Spleen (tissue), 11 donors: ENCODE measurements at regions not wholly inside any gene's neighbourhood (a gene's known extent, or its start where the extent isn't known, plus 50 kb on each side); places are given as distances from the start of the nearest gene placed in this dataset.

Experiments
- DNase-seq: peaks from one replicate; pipeline ENCODE4 v3.0.0-alpha.2; 2020
- H3K27ac ChIP-seq, 8 donors: fragments of 200-600 bp; sonication (generic) in 7 of 8; 1 replicate in 4 of 8; 2 replicates in 4 of 8; pipeline versions ENCODE4 v1.5.0 to v1.8.0; 2016 to 2021; ENCODE audit warnings: inconsistent platforms in 4 of 8, mild to moderate bottlenecking in 4 of 8, moderate library complexity in 1 of 8
- H3K27me3 ChIP-seq, 7 donors: fragments of 200-600 bp; sonication (generic) in 6 of 7; replicated peaks in 1 of 7; 1 replicate in 4 of 7; 2 replicates in 3 of 7; pipeline versions ENCODE4 v1.5.0 to v1.8.0; 2016 to 2021; ENCODE audit warnings: inconsistent platforms in 3 of 7, mild to moderate bottlenecking in 1 of 7
- H3K36me3 ChIP-seq, 6 donors: fragments of 200-600 bp; sonication (generic) in 5 of 6; 1 replicate in 4 of 6; 2 replicates in 2 of 6; pipeline versions ENCODE4 v1.5.0 to v1.8.0; 2016 to 2021; ENCODE audit warnings: inconsistent platforms in 2 of 6
- H3K4me1 ChIP-seq, 6 donors: fragments of 200-600 bp; sonication (generic) in 5 of 6; 1 replicate in 3 of 6; 2 replicates in 3 of 6; pipeline versions ENCODE4 v1.5.0 to v1.8.0; 2016 to 2021; ENCODE audit warnings: inconsistent platforms in 3 of 6
- H3K4me3 ChIP-seq, 8 donors: fragments of 200-600 bp; sonication (generic) in 7 of 8; 1 replicate in 4 of 8; 2 replicates in 4 of 8; pipeline versions ENCODE4 v1.5.0 to v1.8.0; 2016 to 2021; ENCODE audit warnings: inconsistent platforms in 4 of 8, mild to moderate bottlenecking in 4 of 8, moderate library complexity in 2 of 8
- H3K9me3 ChIP-seq, 8 donors: fragments of 200-600 bp; sonication (generic) in 7 of 8; 1 replicate in 4 of 8; 2 replicates in 4 of 8; pipeline versions ENCODE4 v1.5.0 to v1.8.0; 2016 to 2021; ENCODE audit warnings: inconsistent platforms in 4 of 8
- CTCF ChIP-seq, 11 experiments: fragments of 200-600 bp in 7 of 11; fragments of 450-650 bp in 4 of 11; sonication (generic) in 4 of 11; IDR thresholded peaks in 8 of 11; conservative IDR thresholded peaks in 3 of 11; 1 replicate in 7 of 11; 2 replicates in 4 of 11; pipeline versions ENCODE4 v1.4.0 to v1.8.0; 2016 to 2021; ENCODE audit warnings: antibody characterized with exemption in 11 of 11, inconsistent platforms in 4 of 11, mild to moderate bottlenecking in 1 of 11
- POLR2A ChIP-seq, 3 donors: fragments of 450-650 bp; IDR thresholded peaks; one replicate each; pipeline ENCODE4 v1.5.1; 2017; ENCODE audit warnings: antibody characterized with exemption in 3 of 3, mild to moderate bottlenecking in 1 of 3
- POLR2AphosphoS5 ChIP-seq, 3 donors: sonication (generic); formaldehyde crosslinking; IDR thresholded peaks; one replicate each; pipeline ENCODE4 v1.5.1; 2017; ENCODE audit warnings: antibody characterized with exemption in 3 of 3
- WGBS, 5 donors: extraction: QIAGEN DNeasy Blood & Tissue Kit in 3 of 5; methylation state at CpG; one replicate each; pipeline versions ENCODE4 v1.1.5 to v1.1.7; 2013 to 2018; 5-methylcytosine and 5-hydroxymethylcytosine counted together
- intact Hi-C: fragments of 100-400 bp; cut with DNase I; formaldehyde crosslinking; loops from one replicate; pipeline ENCODE4 v1.15.0; 2023; ENCODE audit warnings: low total_unique reads
- donor health status: healthy with polysubstance abuse.
- donor health status: DM: no; HTN: no; CAD: no; lungs with moderate emphysema.
- donor health status: DM: no; HTN: no; CAD: no.
- donor health status: Bipolar disorder and iron deficiency.
- donor health status: healthy.
- donor health status: DM: no; HTN: no; CAD: no.
- donor health status: DM: yes; HTN: yes; CAD: no.

- H3K36me3 ChIP-seq = no peaks in the 10 kb centered on the region
- H3K9me3 ChIP-seq = no peaks in the 10 kb centered on the region
- no peak for DNase-seq
- 78 to 93% (median 81%) methylated on average over 4 of the region's 4 CpGs for WGBS, 5 donors
- peaks cover 0 to 28% (median 0%) of the 10 kb centered on the region in 7 donors for H3K27me3 ChIP-seq
- TF ChIP-seq CTCF (IDR thresholded peaks at IDR 0.05 in 8 of 11, conservative IDR thresholded peaks at IDR 0.05 in 3 of 11) (no peak), POLR2AphosphoS5 (IDR thresholded peaks at IDR 0.05) (no peak)
- peaks cover 1 to 59% (median 27%) of the 10 kb centered on the region in 6 donors for H3K4me1 ChIP-seq
- intact Hi-C loops = no loop called here
- no peak overlapping the region for H3K4me3 ChIP-seq
- no peak overlapping the region for H3K27ac ChIP-seq
Measured at GRCh38 chr13:99061411-99061810, 83.5 kb upstream of the DOCK9 start.

DNA sequence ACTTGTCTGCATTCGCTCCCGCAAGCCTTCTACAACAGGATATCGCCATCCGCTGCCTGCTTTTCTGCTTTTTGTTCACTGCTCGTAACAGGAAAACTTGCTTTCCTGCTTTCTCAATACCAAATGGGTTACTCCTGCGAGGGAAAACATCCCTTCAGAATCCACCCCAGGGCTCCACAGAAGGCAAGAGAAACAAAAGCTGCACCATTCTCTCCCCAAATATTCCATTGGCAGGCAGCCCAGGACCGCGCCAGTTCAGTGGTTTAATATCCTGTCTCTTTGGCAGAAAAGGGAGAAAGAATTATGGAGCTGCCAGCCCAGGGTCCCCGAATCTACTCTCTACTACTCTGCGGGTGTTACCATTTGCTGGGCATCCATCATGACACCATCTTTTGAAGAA, 84.7 kb upstream of the DOCK9 start:
- Histone ChIP-seq H3K27ac (peak overlapping the region in 7 of 8 donors; percentile 29 to 74 (median 70)), H3K4me1 (peaks cover 3 to 67% (median 36%) of the 10 kb centered on the region in 6 donors), H3K27me3 (peaks cover 0 to 28% (median 0%) of the 10 kb centered on the region in 7 donors), H3K4me3 (peak overlapping the region in 2 of 8 donors; percentile 17 to 37), H3K36me3 (no peaks in the 10 kb centered on the region), H3K9me3 (no peaks in the 10 kb centered on the region)
- TF ChIP-seq POLR2A (IDR thresholded peaks at IDR 0.05) = no peak
- no peak for TF ChIP-seq CTCF (IDR thresholded peaks at IDR 0.05 in 8 of 11, conservative IDR thresholded peaks at IDR 0.05 in 3 of 11)
- TF ChIP-seq POLR2AphosphoS5 (IDR thresholded peaks at IDR 0.05) = no peak
- intact Hi-C loops = no loop called here
- no peak for DNase-seq
- WGBS, 5 donors = 19 to 38% (median 21%) methylated on average over 10 of the region's 10 CpGs

DNA sequence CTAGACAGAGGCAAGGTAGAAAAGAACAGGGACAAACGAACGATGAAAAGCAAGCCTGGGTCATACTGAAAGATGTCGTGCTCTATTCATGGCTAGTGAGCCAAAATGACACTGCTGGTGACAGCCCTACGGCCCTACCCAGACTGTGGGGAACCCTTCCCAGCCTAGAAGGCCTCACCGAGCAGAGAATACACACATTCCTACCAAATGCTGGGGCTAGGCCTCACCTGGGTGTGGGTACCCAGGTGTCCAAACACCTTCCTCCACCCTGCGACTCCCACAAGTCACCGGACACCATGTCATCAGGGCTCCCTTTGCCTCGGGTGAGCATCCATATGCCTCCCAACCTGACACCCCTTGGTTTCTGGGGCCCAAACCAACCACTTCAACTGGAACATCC, 85.3 kb upstream of the DOCK9 start:
- peaks cover 3 to 67% (median 36%) of the 10 kb centered on the region in 6 donors for H3K4me1 ChIP-seq
- no peak overlapping the region for H3K4me3 ChIP-seq
- H3K36me3 ChIP-seq = no peaks in the 10 kb centered on the region
- intact Hi-C loops = no loop called here
- H3K9me3 ChIP-seq = no peaks in the 10 kb centered on the region
- DNase-seq = no peak
- 81 to 94% (median 86%) methylated on average over 8 of the region's 8 CpGs for WGBS, 5 donors
- peaks cover 0 to 28% (median 0%) of the 10 kb centered on the region in 7 donors for H3K27me3 ChIP-seq
- H3K27ac ChIP-seq = peak overlapping the region in 6 of 8 donors; percentile 29 to 74 (median 66)
- no peak for TF ChIP-seq CTCF (IDR thresholded peaks at IDR 0.05 in 8 of 11, conservative IDR thresholded peaks at IDR 0.05 in 3 of 11)
- no peak for TF ChIP-seq POLR2A (IDR thresholded peaks at IDR 0.05)
- no peak for TF ChIP-seq POLR2AphosphoS5 (IDR thresholded peaks at IDR 0.05)

- no peak for TF ChIP-seq POLR2AphosphoS5 (IDR thresholded peaks at IDR 0.05)
- TF ChIP-seq POLR2A (IDR thresholded peaks at IDR 0.05) = no peak
- no peak for TF ChIP-seq CTCF (IDR thresholded peaks at IDR 0.05 in 8 of 11, conservative IDR thresholded peaks at IDR 0.05 in 3 of 11)
- intact Hi-C loops = no loop called here
- Histone ChIP-seq H3K27me3 (peaks cover 0 to 28% (median 0%) of the 10 kb centered on the region in 7 donors), H3K27ac (peak overlapping the region in 1 of 8 donors; percentile 1), H3K4me1 (peaks cover 3 to 67% (median 36%) of the 10 kb centered on the region in 6 donors), H3K4me3 (no peak overlapping the region), H3K9me3 (no peaks in the 10 kb centered on the region), H3K36me3 (no peaks in the 10 kb centered on the region)
- WGBS, 5 donors = 92 to 97% (median 94%) methylated on average over 1 of the region's 1 CpG
- DNase-seq = no peak
Measured at GRCh38 chr13:99063952-99064351, 86.1 kb upstream of the DOCK9 start.
